Small intestine (tissue), 7 donors: ENCODE measurements at regions not wholly inside any gene's neighbourhood (a gene's known extent, or its start where the extent isn't known, plus 50 kb on each side); places are given as distances from the start of the nearest gene placed in this dataset.

Source experiments
- DNase-seq, 2 donors: peaks; one replicate each; pipeline versions ENCODE4 v3.0.0 to v3.0.0-alpha.2; 2013
- FAIRE-seq: peaks from 2 replicates; lab custom pipeline; 2012; peaks lifted over from hg19 to GRCh38; lab: Jason Lieb, UNC
- H3K27ac ChIP-seq, 3 donors: one replicate each; pipeline ENCODE4 v1.5.1; 2013; ENCODE audit warnings: low read length in 2 of 3, mild to moderate bottlenecking in 2 of 3, control low read depth in 1 of 3, inconsistent platforms in 1 of 3, low read depth in 1 of 3, moderate library complexity in 1 of 3
- H3K27me3 ChIP-seq, 3 donors: one replicate each; pipeline ENCODE4 v1.6.1; 2013; ENCODE audit warnings: low read length in 3 of 3, inconsistent platforms in 1 of 3; ENCODE audit not compliant: control insufficient read depth in 3 of 3, insufficient read depth in 3 of 3
- H3K36me3 ChIP-seq, 3 donors: one replicate each; pipeline ENCODE4 v1.6.1; 2013; ENCODE audit warnings: low read length in 3 of 3, inconsistent platforms in 1 of 3, low read depth in 1 of 3, mild to moderate bottlenecking in 1 of 3, moderate library complexity in 1 of 3; ENCODE audit not compliant: control insufficient read depth in 3 of 3, insufficient read depth in 2 of 3
- H3K4me1 ChIP-seq, 3 donors: one replicate each; pipeline ENCODE4 v1.6.1; 2013; ENCODE audit warnings: low read length in 2 of 3, inconsistent platforms in 1 of 3, low read depth in 1 of 3, mild to moderate bottlenecking in 1 of 3, moderate library complexity in 1 of 3; ENCODE audit not compliant: control insufficient read depth in 3 of 3, insufficient read depth in 2 of 3
- H3K4me3 ChIP-seq, 3 donors: one replicate each; pipeline ENCODE4 v1.5.1; 2013; ENCODE audit warnings: low read length in 3 of 3, control low read depth in 1 of 3, inconsistent platforms in 1 of 3, low read depth in 1 of 3, mild to moderate bottlenecking in 1 of 3, moderate library complexity in 1 of 3
- H3K9me3 ChIP-seq, 2 donors: one replicate each; pipeline ENCODE4 v1.6.1; 2013; ENCODE audit warnings: low read depth in 1 of 2, low read length in 1 of 2; ENCODE audit not compliant: control insufficient read depth in 2 of 2, insufficient read depth in 1 of 2
- WGBS, 3 donors: extraction: QIAGEN DNeasy Blood & Tissue Kit; methylation state at CpG; one replicate each; pipeline ENCODE4 v1.1.7; 2013; 5-methylcytosine and 5-hydroxymethylcytosine counted together
- donor health status: healthy with polysubstance abuse.
- donor health status: control.
- donor health status: control.
- donor health status: Bipolar disorder and iron deficiency.
- donor health status: healthy.

DNA sequence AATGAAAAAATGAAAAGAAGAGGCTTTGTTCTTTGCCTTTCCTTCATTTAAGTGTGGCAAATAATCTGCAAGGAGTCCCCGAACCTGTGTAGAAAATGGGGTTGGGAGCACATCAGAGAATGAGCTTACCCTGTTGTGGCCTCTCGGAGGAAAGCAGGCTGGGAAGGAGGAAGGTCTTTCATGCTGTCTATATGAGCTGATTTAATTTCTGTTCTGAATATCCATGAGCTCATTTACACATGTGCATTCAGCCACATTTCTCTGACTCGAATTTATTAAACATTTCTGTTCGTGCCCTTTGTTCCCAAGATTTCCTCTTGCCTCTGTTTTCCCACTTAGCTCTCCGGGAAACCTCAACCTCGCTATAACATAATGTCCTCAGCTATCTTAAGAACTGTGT, 584.4 kb upstream of the CDH4 start:
- WGBS, 3 donors = 61 to 75% (median 65%) methylated on average over 6 of the region's 6 CpGs
- FAIRE-seq (no peak), DNase-seq (no peak)
- Histone ChIP-seq H3K36me3 (no peaks in the 10 kb centered on the region), H3K4me3 (no peak overlapping the region), H3K27ac (no peak overlapping the region), H3K9me3 (no peaks in the 10 kb centered on the region), H3K4me1 (no peaks in the 10 kb centered on the region), H3K27me3 (no peaks in the 10 kb centered on the region)

DNA sequence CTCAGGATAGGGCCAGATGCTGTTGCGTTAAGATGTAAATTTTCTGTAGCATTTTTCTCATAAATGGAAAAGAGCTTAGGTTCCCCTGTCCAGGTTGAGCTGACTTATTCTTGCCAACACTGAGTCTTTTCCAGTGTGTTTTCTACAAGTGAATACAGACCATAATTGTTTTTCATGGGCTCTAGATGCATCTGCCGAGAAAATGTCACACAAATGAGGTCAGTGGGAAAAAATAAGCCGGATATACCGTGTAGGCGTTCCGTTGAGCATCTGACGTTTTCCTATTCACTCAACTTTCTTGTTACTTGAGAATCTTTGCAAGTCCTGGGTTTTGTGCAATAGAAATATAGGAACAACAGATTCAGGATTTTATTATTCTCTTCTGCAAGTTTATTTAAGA, 582.9 kb upstream of the CDH4 start:
- FAIRE-seq (no peak), DNase-seq (no peak)
- Histone ChIP-seq H3K27ac (no peak overlapping the region), H3K27me3 (no peaks in the 10 kb centered on the region), H3K36me3 (no peaks in the 10 kb centered on the region), H3K4me3 (no peak overlapping the region), H3K4me1 (no peaks in the 10 kb centered on the region), H3K9me3 (no peaks in the 10 kb centered on the region)
- 81 to 85% (median 85%) methylated on average over 7 of the region's 7 CpGs for WGBS, 3 donors

DNA sequence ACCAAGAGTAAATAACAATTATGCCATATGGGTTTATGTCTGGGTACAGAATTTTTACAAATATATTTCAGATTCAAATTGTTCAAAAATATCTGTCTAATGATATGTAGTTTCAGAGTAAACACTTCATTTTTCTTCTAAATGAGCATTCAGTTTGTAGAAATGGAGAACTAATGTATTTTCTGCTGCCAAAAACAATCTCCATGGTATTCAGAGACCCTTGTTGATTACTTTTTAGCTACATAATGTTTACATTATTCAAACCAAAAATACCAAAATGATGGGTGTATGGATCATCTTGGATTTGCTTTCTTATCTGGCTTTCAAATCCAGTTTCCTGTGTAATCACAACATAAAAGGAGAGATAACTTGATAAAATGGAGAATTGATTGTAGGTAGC, 576.0 kb upstream of the CDH4 start:
- Histone ChIP-seq H3K4me3 (no peak overlapping the region), H3K4me1 (no peaks in the 10 kb centered on the region), H3K36me3 (no peaks in the 10 kb centered on the region), H3K9me3 (no peaks in the 10 kb centered on the region), H3K27ac (no peak overlapping the region), H3K27me3 (no peaks in the 10 kb centered on the region)
- FAIRE-seq (no peak), DNase-seq (no peak)

DNA sequence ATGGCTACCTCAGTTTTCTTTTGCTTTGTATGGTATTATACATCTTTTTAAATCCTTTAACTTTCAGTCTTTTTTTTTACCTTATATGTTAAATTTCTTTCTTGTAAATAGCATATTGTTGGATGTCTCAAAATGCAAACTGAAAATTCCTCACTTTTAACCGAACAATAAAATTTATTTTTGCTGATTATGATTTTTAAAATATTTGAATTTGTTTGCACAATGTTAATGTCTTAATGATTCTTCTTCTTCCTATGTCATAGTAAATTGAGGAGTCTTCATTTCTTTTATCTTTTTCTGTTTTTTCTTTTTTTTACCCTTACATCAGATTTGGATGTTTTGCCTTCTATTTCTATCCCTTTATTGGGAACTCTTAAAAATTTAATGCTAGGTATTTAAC, 574.2 kb upstream of the CDH4 start:
- Histone ChIP-seq H3K4me1 (no peaks in the 10 kb centered on the region), H3K27me3 (no peaks in the 10 kb centered on the region), H3K9me3 (no peaks in the 10 kb centered on the region), H3K4me3 (no peak overlapping the region), H3K27ac (no peak overlapping the region), H3K36me3 (no peaks in the 10 kb centered on the region)
- no peak for FAIRE-seq
- DNase-seq = no peak
- WGBS, 3 donors = 66 to 93% (median 78%) methylated on average over 1 of the region's 1 CpG

DNA sequence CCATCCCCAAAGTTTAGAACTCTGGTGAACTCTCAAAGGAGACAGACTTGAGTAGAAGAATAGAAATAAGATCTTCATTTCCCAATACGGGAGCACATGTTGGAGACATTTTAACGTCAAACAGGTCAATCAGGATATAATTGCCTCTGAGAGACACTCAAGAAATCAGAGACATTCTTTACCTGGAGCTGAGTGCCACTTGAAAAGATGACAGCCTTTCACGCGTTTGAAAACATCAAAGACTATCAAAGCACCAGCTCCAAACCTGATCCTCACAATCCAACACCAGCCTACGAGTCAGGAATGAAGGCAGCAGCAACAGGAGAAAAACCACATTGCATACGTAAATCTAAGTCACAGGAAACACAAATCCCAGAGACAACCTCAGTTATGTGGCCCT, 571.5 kb upstream of the CDH4 start:
- no peaks in the 10 kb centered on the region for H3K36me3 ChIP-seq
- H3K9me3 ChIP-seq = no peaks in the 10 kb centered on the region
- H3K27ac ChIP-seq = no peak overlapping the region
- peaks cover 0 to 2% (median 0%) of the 10 kb centered on the region in 3 donors for H3K27me3 ChIP-seq
- FAIRE-seq (no peak), DNase-seq (no peak)
- no peaks in the 10 kb centered on the region for H3K4me1 ChIP-seq
- H3K4me3 ChIP-seq = no peak overlapping the region
- 72 to 77% (median 75%) methylated on average over 6 of the region's 6 CpGs for WGBS, 3 donors

DNA sequence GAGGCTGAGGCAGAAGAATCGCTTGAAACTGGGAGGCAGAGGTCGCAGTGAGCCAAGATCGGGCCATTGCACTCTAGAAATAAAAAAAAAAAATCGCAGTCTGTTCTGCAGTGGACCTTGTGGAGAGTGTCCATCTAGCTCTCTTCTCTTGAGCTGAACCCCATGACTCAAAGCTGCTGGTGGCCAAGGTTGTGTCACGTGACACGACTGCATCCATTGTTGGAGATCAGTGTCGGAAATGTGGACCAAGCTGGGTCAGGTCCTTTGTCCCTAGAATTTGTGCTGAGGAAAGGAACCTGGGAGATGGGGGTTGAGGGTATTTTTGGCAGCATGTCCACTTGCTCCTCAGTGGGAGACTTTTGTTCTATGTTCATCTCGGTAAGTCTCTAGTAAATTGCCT, 564.8 kb upstream of the CDH4 start:
- Histone ChIP-seq H3K4me1 (no peaks in the 10 kb centered on the region), H3K36me3 (no peaks in the 10 kb centered on the region), H3K27me3 (peaks cover 0 to 2% (median 0%) of the 10 kb centered on the region in 3 donors), H3K4me3 (no peak overlapping the region), H3K27ac (no peak overlapping the region), H3K9me3 (no peaks in the 10 kb centered on the region)
- DNase-seq = no peak
- FAIRE-seq = no peak
- 89 to 91% (median 89%) methylated on average over 8 of the region's 8 CpGs for WGBS, 3 donors

DNA sequence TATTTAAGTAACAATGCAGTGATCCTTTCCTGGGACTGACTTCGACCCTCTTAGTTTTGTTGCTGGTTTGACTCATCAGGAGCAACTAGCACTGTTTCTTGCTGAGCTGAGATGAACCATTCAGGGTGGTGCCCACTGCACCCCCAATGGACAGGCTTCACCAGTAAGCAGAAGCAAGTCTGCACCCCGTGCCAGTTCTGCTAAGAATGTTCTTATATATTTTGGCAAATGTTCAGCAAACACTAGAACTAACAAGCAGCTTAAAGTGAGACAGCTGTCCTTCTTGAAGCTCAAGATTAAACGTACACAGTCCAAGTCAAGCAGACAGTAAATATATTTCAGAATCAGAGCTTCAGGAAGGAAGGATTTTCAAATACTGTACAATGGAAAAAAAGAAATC, 561.3 kb upstream of the CDH4 start:
- Histone ChIP-seq H3K27me3 (no peaks in the 10 kb centered on the region), H3K4me3 (no peak overlapping the region), H3K9me3 (no peaks in the 10 kb centered on the region), H3K36me3 (no peaks in the 10 kb centered on the region), H3K4me1 (no peaks in the 10 kb centered on the region), H3K27ac (no peak overlapping the region)
- WGBS, 3 donors = 54 to 59% (median 55%) methylated on average over 3 of the region's 3 CpGs
- FAIRE-seq (no peak), DNase-seq (no peak)

DNA sequence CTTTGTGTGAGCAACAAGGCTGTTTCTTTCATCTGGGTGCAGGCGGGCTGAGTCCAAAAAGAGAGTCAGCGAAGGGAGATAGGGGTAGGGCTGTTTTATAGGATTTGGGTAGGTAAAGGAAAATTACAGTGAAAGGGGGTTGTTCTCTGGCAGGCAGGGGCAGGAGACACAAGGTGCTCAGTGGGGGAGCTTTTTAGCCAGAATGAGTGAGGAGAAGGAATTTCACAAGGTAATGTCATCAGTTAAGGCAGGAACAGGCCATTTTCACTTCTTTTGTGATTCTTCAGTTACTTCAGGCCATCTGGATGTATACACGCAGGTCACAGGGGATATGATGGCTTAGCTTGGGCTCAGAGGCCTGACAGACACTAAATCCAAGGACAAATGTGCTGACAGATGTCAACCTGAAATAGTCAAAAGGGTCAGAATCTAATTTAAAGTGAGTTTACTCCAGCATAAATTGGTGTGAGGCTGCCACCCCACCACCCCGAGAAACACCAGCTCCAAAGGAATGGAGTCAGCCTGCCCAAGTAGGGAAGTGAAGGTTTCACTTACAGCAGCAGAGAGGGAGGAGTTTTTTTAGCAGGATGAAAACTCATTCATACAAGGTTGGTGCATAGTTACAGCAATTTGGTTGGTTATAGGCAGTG, 560.0 kb upstream of the CDH4 start:
- Histone ChIP-seq H3K9me3 (no peaks in the 10 kb centered on the region), H3K27ac (no peak overlapping the region), H3K4me3 (no peak overlapping the region), H3K36me3 (no peaks in the 10 kb centered on the region), H3K4me1 (no peaks in the 10 kb centered on the region), H3K27me3 (no peaks in the 10 kb centered on the region)
- FAIRE-seq = no peak
- 58 to 66% (median 64%) methylated on average over 4 of the region's 4 CpGs for WGBS, 3 donors
- no peak for DNase-seq

DNA sequence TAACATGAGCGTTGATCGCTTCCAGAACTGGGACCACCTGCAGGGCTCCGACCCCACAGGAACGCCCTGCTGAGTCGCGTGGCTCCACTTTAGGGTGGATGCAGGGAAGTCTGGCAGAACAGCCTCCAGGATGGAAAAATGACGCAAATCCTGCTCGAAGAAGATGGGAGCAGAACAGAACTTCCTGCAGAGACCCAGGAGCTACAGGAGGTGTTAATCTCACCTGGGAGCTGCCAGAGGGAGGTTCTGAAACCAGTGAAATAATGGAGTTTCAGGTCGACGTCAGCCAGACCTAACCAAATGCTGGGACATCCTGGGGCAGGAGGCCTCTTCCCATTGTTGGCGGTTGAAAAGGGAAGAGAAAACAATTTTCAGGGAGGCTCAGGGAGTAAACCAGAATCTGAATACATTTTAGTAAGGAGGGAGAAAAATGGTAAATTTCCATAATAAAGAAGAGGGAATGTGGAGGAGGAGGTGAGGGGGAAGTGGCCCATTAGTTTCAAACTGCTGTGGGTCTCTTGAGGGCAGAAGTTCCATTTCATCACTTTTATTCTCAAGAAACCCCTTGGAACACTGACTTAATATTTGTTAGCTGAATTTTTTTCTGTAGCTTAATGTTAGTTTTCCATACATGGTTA, 558.4 kb upstream of the CDH4 start:
- no peaks in the 10 kb centered on the region for H3K36me3 ChIP-seq
- WGBS, 3 donors = 44 to 55% (median 47%) methylated on average over 11 of the region's 11 CpGs

More for the DNA sequence above, 558.4 kb upstream of the CDH4 start:
- H3K4me1 ChIP-seq = no peaks in the 10 kb centered on the region
- H3K4me3 ChIP-seq = no peak overlapping the region
- H3K27me3 ChIP-seq = no peaks in the 10 kb centered on the region
- FAIRE-seq (no peak), DNase-seq (no peak)
- no peak overlapping the region for H3K27ac ChIP-seq
- H3K9me3 ChIP-seq = no peaks in the 10 kb centered on the region
